ENCODE measurements at regions not wholly inside any gene's neighbourhood (a gene's known extent, or its start where the extent isn't known, plus 50 kb on each side); places are given as distances from the start of the nearest gene placed in this dataset.

DNA sequence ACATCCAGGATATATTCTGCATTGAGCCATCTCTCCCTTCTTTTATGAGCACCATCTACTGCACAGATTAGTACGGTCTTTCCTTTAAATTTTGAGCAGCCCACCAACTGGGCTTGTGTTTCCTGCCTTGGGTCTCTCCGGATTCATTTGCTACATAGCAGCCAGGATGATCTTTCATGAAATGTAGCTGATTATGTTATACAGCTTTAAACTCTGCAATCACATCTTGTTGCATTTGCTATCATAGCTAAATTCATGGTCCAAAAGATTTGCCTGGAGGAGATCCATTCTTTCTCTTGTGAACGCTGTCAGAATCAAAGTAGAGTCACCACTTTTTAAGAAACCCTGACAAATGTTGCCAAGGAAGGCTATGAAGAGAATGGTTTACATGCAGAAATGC is 215.1 kb upstream of the LRRTM4 start:
- DNase-seq (ENCODE audit: low spot score) (no peak), ATAC-seq (no peak), FAIRE-seq (no peak)
- intact Hi-C loops (cut with micrococcal nuclease; ENCODE audit: unreplicated experiment) (no loop called here), in situ Hi-C loops (cut with HindIII; ENCODE audit: extremely low pct_ligation_motif_present, low pct_unique_long_range_greater_than_20kb) (no loop called here)
- H2AFZ ChIP-seq (ENCODE audit: low read length), result no peak overlapping the region
- no peaks in the 10 kb centered on the region for H3K9me3 ChIP-seq (ENCODE audit: low read length)
- ChIA-PET CTCF (ENCODE audit: low intra/inter-chr PET ratio, low total read pairs) (no interaction called here), POLR2A (no interaction called here)
- H3K4me1 ChIP-seq (ENCODE audit: insufficient read depth, low read length), result no peaks in the 10 kb centered on the region
- no TSS peak for BruUV-seq (replicated peaks)
- H4K20me1 ChIP-seq (ENCODE audit: insufficient read depth, low read length), result no peaks in the 10 kb centered on the region; the same call in 1 of the 2 replicates
- WGBS (ENCODE audit: low lambda C conversion rate), result 38% methylated on average over 3 of the region's 3 CpGs
- H3K4me2 ChIP-seq (ENCODE audit: low read depth, low read length), result no peak overlapping the region
- H3K36me3 ChIP-seq (replicated peaks in 1 of 2; ENCODE audit: control insufficient read depth in 1 of 2, insufficient read depth in 2 of 2, low read length in 2 of 2), result no peaks in the 10 kb centered on the region
- H3K4me3 ChIP-seq (replicated peaks in 1 of 3; ENCODE audit: insufficient read depth in 1 of 3, low read depth in 2 of 3, low read length in 3 of 3), result no peak overlapping the region
- TF ChIP-seq MTF2 (CRISPR knock-in tag; IDR thresholded peaks at IDR 0.05; ENCODE audit: borderline replicate concordance), result no peak
- TF ChIP-seq ARNTL (CRISPR knock-in tag; IDR thresholded peaks at IDR 0.05), result no peak
- TF ChIP-seq, protein P1, sequence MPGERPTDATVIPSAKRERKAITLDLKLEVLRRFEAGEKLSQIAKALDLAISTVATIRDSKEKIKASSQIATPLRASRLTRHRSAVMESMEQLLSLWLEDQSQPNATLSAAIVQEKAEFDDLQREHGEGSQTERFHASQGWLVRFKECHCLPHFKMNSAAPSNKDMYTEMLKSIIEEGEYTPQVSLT (CRISPR knock-in tag; IDR thresholded peaks at IDR 0.05; ENCODE audit: borderline replicate concordance, low read depth), result no peak
- TF ChIP-seq SUZ12 (IDR thresholded peaks at IDR 0.05; ENCODE audit: low read depth, low read length), result no peak
- TF ChIP-seq RAD51 (IDR thresholded peaks at IDR 0.05; ENCODE audit: borderline replicate concordance), result no peak
- TF ChIP-seq ZFAT (CRISPR knock-in tag; conservative IDR thresholded peaks at IDR 0.05), result no peak
- TF ChIP-seq ATF1 (CRISPR knock-in tag; IDR thresholded peaks at IDR 0.05), result no peak
- TF ChIP-seq SATB2 (CRISPR knock-in tag; IDR thresholded peaks at IDR 0.05), result no peak
- no peak for TF ChIP-seq YEATS4 (CRISPR knock-in tag; IDR thresholded peaks at IDR 0.05; ENCODE audit: borderline replicate concordance)
- no peak for TF ChIP-seq ZNF616 (CRISPR knock-in tag; IDR thresholded peaks at IDR 0.05; ENCODE audit: low read depth)
- TF ChIP-seq REPIN1 (CRISPR knock-in tag; IDR thresholded peaks at IDR 0.05; ENCODE audit: borderline replicate concordance, low read depth), result no peak
- TF ChIP-seq, protein P2, sequence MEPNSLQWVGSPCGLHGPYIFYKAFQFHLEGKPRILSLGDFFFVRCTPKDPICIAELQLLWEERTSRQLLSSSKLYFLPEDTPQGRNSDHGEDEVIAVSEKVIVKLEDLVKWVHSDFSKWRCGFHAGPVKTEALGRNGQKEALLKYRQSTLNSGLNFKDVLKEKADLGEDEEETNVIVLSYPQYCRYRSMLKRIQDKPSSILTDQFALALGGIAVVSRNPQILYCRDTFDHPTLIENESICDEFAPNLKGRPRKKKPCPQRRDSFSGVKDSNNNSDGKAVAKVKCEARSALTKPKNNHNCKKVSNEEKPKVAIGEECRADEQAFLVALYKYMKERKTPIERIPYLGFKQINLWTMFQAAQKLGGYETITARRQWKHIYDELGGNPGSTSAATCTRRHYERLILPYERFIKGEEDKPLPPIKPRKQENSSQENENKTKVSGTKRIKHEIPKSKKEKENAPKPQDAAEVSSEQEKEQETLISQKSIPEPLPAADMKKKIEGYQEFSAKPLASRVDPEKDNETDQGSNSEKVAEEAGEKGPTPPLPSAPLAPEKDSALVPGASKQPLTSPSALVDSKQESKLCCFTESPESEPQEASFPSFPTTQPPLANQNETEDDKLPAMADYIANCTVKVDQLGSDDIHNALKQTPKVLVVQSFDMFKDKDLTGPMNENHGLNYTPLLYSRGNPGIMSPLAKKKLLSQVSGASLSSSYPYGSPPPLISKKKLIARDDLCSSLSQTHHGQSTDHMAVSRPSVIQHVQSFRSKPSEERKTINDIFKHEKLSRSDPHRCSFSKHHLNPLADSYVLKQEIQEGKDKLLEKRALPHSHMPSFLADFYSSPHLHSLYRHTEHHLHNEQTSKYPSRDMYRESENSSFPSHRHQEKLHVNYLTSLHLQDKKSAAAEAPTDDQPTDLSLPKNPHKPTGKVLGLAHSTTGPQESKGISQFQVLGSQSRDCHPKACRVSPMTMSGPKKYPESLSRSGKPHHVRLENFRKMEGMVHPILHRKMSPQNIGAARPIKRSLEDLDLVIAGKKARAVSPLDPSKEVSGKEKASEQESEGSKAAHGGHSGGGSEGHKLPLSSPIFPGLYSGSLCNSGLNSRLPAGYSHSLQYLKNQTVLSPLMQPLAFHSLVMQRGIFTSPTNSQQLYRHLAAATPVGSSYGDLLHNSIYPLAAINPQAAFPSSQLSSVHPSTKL (CRISPR knock-in tag; IDR thresholded peaks at IDR 0.05), result no peak
- TF ChIP-seq ZNF766 (CRISPR knock-in tag; IDR thresholded peaks at IDR 0.05; ENCODE audit: borderline replicate concordance), result no peak
- TF ChIP-seq ZKSCAN1 (IDR thresholded peaks at IDR 0.05; ENCODE audit: low read length), result no peak
- TF ChIP-seq NFIC (IDR thresholded peaks at IDR 0.05; ENCODE audit: low read length), result no peak
- TF ChIP-seq MED8 (CRISPR knock-in tag; IDR thresholded peaks at IDR 0.05; ENCODE audit: insufficient replicate concordance), result no peak
- TF ChIP-seq ZSCAN22 (CRISPR knock-in tag; IDR thresholded peaks at IDR 0.05), result no peak
- no peak for TF ChIP-seq ZNF713 (CRISPR knock-in tag; IDR thresholded peaks at IDR 0.05)
- H3K79me2 ChIP-seq (ENCODE audit: insufficient read depth, low read length), result no peaks in the 10 kb centered on the region
- H3K9ac ChIP-seq (ENCODE audit: insufficient read depth, low read depth, low read length), result no peak overlapping the region
- H3K27ac ChIP-seq (ENCODE audit: extremely low read length, insufficient read depth, low read length), result no peak overlapping the region
- no peaks in the 10 kb centered on the region for H3K27me3 ChIP-seq (ENCODE audit: control insufficient read depth in 1 of 2, insufficient read depth in 2 of 2, low read length in 2 of 2)

Measured in HepG2 (cell line).